GM12872 (cell line): ENCODE measurements at regions not wholly inside any gene's neighbourhood (a gene's known extent, or its start where the extent isn't known, plus 50 kb on each side); places are given as distances from the start of the nearest gene placed in this dataset.

Experiments used
- CTCF ChIP-seq: IDR thresholded peaks from 3 replicates; pipeline ENCODE4 v1.5.1; 2011; ENCODE audit warnings: low read depth, mild to moderate bottlenecking, low read length, moderate library complexity; ENCODE audit not compliant: insufficient read depth

GRCh38 chr10:57706576-57707299, 561.0 kb downstream of the IPMK start:
- no peak for TF ChIP-seq CTCF

GRCh38 chr10:57706016-57706415, 561.7 kb downstream of the IPMK start:
- TF ChIP-seq CTCF = no peak

- TF ChIP-seq CTCF = no peak
Observed at GRCh38 chr10:57699944-57700343, 567.8 kb downstream of the IPMK start.

GRCh38 chr10:57696641-57697040, 571.1 kb downstream of the IPMK start:
- TF ChIP-seq CTCF = no peak

- TF ChIP-seq CTCF = no peak
Observed at GRCh38 chr10:57694956-57695608, 572.6 kb downstream of the IPMK start.

GRCh38 chr10:57692255-57692980, 575.3 kb downstream of the IPMK start:
- no peak for TF ChIP-seq CTCF

GRCh38 chr10:57689596-57690297, 577.9 kb downstream of the IPMK start:
- TF ChIP-seq CTCF = no peak
